ENCODE measurements at regions not wholly inside any gene's neighbourhood (a gene's known extent, or its start where the extent isn't known, plus 50 kb on each side); places are given as distances from the start of the nearest gene placed in this dataset.

- DNase-seq (ENCODE audit: low read depth in 2 of 2), result no peak
Observed at GRCh38 chr10:21021843-21022594, 124.9 kb upstream of the NEBL start.

- DNase-seq (ENCODE audit: low read depth in 2 of 2), result no peak
Observed at GRCh38 chr10:21021231-21021630, 124.1 kb upstream of the NEBL start.

DNA sequence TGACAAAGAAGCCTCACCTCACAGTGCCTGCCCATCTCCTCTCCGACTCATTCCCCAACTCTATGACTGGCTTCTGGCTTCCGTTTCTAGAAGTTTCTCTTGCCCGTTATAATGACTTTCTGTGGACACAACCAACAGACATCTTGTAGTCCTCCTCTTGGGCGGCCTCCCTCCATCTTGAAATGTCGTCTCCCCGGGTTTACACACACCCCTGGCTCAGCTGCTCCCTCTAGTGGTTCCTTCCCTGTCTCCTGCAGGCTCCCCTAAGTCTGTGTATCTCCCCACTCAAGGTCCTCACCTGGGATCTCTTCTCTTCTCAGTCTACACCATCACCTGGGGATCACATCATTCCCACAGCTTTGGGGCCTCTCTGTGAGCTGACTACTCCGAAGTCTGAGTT, 123.4 kb upstream of the NEBL start:
- DNase-seq (ENCODE audit: low read depth in 2 of 2), result peak; percentile 4 to 7

GRCh38 chr10:21019436-21019835, 122.3 kb upstream of the NEBL start:
- no peak for DNase-seq (ENCODE audit: low read depth in 2 of 2)

DNA sequence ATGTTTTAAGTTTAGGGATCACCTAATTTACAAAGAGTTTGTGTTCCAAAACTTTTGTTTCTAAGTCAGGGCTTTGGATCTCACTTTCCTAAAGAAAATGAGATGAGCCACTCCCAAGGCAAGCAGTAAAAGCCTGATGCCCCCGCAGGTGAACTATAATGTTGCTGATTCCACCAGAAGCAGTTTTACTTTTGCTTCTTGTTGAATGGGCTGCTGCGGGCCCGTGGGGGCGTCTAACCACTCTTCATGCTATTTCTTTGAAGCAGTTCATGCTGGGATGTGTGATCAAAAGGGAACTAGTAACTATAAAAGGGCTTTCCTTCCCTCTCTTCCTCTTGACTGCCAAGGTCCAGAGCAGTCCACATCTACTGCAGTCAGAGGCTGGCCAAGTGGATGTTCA, 118.7 kb upstream of the NEBL start:
- no peak for DNase-seq (ENCODE audit: low read depth in 2 of 2)

DNA sequence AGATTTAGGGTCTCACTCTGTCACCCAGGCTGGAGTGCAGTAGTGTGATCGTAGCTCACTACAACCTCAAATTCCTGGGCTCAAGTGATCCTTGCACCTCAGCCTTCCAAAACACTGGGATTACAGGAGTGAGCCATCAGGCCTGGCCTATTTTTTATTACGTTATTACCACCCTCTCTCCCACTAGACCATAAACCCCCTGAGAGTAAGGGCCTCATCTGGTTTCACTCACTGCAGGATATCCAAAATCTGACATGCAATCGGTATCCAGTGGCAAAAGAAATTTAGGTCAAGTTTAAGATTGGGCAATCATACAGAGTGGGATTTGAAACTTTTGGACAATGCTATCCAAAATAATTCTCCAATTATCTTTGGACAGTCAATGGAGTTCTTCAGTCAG, 117.0 kb upstream of the NEBL start:
- DNase-seq (ENCODE audit: low read depth in 2 of 2), result no peak

- no peak for DNase-seq (ENCODE audit: low read depth in 2 of 2)
Observed at GRCh38 chr10:21011433-21012018, 114.4 kb upstream of the NEBL start.

DNA sequence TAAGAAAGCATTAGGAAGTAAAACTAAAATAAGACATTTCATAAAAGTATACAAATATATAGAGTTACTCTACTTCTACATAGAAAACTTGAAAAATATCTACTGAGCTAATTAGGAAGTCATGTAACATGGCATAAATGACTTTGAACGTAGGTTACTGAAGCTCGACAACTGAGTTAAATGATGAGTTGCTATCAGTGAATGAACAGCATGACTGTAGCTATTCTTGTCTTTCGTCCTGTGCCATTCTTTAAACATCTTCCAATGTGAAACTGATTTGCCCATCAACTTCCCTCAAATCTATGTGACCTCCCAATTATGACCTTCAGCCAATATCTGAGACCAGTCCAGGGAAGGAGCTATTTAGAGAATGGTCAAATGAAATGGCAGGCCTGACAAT, 113.5 kb upstream of the NEBL start:
- no peak for DNase-seq (ENCODE audit: low read depth in 2 of 2)

GRCh38 chr10:21003240-21003822, 106.2 kb upstream of the NEBL start:
- no peak for DNase-seq (ENCODE audit: low read depth in 2 of 2)

DNA sequence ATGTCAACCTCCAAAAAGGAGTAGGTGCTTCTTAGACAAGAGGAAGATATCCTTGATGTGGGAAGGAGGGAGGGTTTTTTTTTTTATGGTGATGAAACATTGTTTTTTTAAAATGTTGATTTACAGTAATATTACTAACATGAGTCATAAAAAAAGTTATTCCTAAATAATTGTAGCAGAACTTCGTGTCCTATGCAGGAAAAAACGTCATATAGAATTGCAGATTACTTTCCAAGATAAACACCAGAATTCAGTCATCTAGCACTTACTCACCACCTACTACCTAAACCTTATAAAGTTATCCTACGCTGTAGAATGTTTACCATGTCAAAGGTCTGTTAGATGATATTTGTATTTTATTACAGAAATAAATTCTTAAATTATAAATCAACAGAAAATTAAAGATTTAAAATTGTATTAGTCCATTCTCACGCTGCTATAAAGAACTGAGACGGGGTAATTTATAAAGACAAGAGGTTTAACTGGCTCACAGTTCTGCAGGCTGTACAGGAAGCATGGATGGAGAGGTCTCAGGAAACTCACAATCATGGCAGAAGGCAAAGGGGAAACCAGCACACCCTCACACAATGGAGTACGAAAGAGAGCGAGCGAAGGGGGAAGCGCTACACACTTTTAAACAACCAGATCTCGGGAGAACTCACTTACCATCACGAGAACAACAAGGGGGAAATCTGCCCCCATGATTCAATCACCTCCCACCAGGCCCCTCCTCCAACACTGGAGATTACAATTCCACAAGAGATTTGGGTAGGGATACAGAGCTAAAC, 105.2 kb upstream of the NEBL start:
- DNase-seq (ENCODE audit: low read depth in 2 of 2), result no peak

GRCh38 chr10:20999699-21000098, 102.6 kb upstream of the NEBL start:
- no peak for DNase-seq (ENCODE audit: low read depth in 2 of 2)

DNA sequence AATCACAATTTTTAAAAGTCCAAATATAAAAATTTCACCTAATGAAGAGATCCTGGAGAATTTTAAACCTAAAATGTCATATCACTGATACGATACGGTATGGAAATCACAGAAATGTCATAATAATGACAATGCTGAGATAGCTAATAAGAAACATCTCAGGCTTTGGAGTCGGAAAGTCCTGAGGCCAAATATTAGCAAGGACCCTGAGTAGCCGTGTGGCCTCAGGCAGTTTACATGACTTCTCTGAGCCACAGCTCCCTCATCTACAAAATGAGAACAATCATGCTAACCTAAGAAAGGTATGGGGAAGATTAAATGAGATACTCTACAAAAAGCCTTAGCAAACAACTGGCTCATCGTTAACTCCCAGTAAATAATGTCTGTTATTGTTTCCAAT, 100.9 kb upstream of the NEBL start:
- DNase-seq (ENCODE audit: low read depth in 2 of 2), result no peak

GRCh38 chr10:20995123-20995987, 98.2 kb upstream of the NEBL start:
- no peak for DNase-seq (ENCODE audit: low read depth in 2 of 2)

GRCh38 chr10:20993830-20994527, 96.9 kb upstream of the NEBL start:
- no peak for DNase-seq (ENCODE audit: low read depth in 2 of 2)

- no peak for DNase-seq (ENCODE audit: low read depth in 2 of 2)
Observed at GRCh38 chr10:20993389-20993788, 96.3 kb upstream of the NEBL start.

DNA sequence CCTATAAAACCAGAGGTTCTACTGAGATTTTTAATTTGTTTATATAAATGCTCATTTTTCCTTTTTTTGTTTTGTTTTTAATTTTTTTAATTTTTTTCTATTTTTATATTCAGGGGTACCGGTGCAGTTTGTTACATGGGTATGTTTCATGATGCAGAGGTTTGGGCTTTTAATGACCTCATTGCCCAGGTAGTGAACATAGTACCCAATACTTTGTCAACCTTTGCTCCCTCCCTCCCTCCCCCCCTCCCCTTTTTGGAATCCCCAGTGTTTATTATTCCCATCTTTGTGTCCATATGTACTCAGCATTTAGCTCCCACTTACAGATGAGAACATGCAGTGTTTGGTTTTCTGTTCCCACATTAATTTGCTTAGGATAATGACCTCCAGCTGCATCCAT, 94.4 kb upstream of the NEBL start:
- no peak for DNase-seq (ENCODE audit: low read depth in 2 of 2)

- DNase-seq (ENCODE audit: low read depth in 2 of 2), result no peak
Observed at GRCh38 chr10:20990604-20991003, 93.5 kb upstream of the NEBL start.

DNA sequence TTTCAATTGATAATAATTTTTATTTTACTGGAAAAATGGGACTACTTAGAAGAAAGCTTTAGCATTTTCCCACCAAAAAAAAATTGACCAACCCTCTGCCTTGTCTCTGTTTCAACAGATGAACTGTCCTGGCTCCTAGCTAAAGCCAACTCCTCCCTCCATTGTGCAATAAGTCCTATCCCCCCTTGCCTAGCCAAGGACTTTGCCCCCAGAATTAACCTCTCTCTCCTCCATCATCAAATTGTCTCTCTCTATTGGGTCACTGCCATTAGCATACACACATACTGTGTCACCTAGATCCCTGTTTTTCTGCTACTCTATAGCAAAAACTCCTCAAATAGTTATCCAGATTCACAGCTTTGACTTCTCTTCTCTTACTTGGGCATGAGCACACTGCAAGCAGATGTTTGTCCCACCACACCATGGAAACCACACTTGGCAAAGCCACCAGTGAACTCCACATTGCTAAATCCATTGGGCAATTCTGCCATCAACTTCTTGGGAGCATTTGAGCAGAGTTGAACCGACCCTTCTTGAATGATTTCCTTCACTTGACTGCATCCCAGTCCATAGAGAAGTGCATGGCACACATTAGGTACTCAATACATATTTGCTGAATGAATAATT, 91.4 kb upstream of the NEBL start:
- no peak for DNase-seq (ENCODE audit: low read depth in 2 of 2)

DNA sequence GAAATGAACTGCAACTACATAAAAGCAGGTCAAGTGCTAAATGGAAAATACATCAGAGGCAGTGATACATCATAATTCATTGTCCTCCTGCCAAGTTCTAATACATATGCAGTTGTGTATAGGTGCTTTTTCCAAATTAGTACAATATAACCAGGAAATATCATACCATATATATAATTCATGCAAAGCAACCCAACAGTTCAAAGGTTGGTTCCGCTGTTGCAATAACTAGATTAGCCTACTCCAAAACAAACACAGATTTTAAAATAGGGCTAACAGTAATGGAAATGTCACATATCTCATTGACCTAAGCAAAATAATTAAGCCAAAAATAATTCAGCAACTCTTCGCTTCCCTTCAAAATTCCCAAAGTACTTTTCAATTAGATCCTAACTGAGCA, 88.9 kb upstream of the NEBL start:
- DNase-seq (ENCODE audit: low read depth in 2 of 2), result no peak

DNA sequence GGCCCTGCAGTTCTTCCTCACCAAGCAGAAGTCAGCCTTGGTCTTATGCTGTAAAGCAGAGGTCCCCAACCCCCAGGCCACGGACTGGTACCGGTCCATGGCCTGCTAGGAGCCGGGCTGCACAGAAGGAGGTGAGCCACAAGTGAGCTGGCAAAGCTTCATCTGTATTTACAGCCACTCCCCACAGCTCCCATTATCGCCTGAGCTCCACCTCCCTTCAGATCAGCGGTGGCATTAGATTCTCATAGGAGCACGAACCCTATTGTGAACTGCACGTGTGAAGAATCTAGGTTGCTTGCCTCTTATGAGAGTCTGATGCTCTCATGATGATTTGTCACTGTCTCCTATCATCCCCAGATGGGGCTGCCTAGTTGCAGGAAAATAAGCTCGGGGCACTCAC, 87.6 kb upstream of the NEBL start:
- no peak for DNase-seq (ENCODE audit: low read depth in 2 of 2)

Measured in stimulated activated CD8-positive, alpha-beta memory T cell treated with anti-CD3 and anti-CD28 coated beads, Interleukin-15, amount 100 ng/mL, for 48 hours (primary cell).